ENCODE measurements at regions not wholly inside any gene's neighbourhood (a gene's known extent, or its start where the extent isn't known, plus 50 kb on each side); places are given as distances from the start of the nearest gene placed in this dataset.

DNA sequence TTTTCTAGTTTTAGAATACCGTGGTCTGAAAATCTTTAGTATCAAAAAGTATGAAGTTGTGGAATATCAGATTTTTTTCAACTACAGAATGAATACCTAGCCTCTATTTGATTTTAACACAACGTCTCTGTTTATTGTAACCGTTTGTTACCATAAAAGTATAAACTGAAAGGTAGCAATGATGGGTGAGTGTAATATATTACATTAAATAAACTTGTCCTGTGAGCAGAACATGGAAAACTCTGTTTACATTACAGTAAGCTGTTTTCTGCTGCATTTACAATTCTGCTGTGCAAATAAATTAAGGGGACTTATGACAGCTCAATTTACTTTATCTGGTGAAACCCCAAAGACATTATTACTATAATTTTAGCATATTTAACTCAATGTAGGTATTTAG lies 62.5 kb downstream of the CHRM3 start:
- CTCF ChIA-PET: no interaction called here
- no peaks in the 10 kb centered on the region for H3K4me1 Mint-ChIP-seq
- H3K36me3 Mint-ChIP-seq (ENCODE audit: low read depth): no peaks in the 10 kb centered on the region
- no peak for TF ChIP-seq CTCF (IDR thresholded peaks at IDR 0.05)
- H3K27me3 Mint-ChIP-seq: no peaks in the 10 kb centered on the region
- ATAC-seq (ENCODE audit: low read depth): no peak
- no peak overlapping the region for H3K4me3 Mint-ChIP-seq
- H3K27ac Mint-ChIP-seq: no peak overlapping the region
- POLR2A ChIA-PET: no interaction called here
- H3K9me3 Mint-ChIP-seq: no peaks in the 10 kb centered on the region
- intact Hi-C loops (cut with micrococcal nuclease): no loop called here
- DNase-seq: no peak

- Mint-ChIP-seq H3K4me1 (no peaks in the 10 kb centered on the region), H3K27ac (no peak overlapping the region), H3K4me3 (no peak overlapping the region), H3K36me3 (ENCODE audit: low read depth) (no peaks in the 10 kb centered on the region), H3K9me3 (peaks cover 2% of the 10 kb centered on the region), H3K27me3 (no peaks in the 10 kb centered on the region)
- DNase-seq (no peak), ATAC-seq (ENCODE audit: low read depth) (no peak)
- intact Hi-C loops (cut with micrococcal nuclease): no loop called here
- no peak for TF ChIP-seq CTCF (IDR thresholded peaks at IDR 0.05)
- POLR2A ChIA-PET: no interaction called here
- CTCF ChIA-PET: no interaction called here
These were observed 69.4 kb downstream of the CHRM3 start for GRCh38 chr1:239455743-239456142.

GRCh38 chr1:239456788-239457187 lies 70.4 kb downstream of the CHRM3 start:
- Mint-ChIP-seq H3K36me3 (ENCODE audit: low read depth) (no peaks in the 10 kb centered on the region), H3K27me3 (no peaks in the 10 kb centered on the region), H3K4me3 (no peak overlapping the region), H3K9me3 (peaks cover 2% of the 10 kb centered on the region), H3K4me1 (no peaks in the 10 kb centered on the region), H3K27ac (no peak overlapping the region)
- ATAC-seq (ENCODE audit: low read depth) (no peak), DNase-seq (no peak)
- POLR2A ChIA-PET: no interaction called here
- intact Hi-C loops (cut with micrococcal nuclease): no loop called here
- TF ChIP-seq CTCF (IDR thresholded peaks at IDR 0.05): no peak
- CTCF ChIA-PET: no interaction called here

GRCh38 chr1:239457491-239458143 lies 71.2 kb downstream of the CHRM3 start:
- Mint-ChIP-seq H3K4me1 (no peaks in the 10 kb centered on the region), H3K27me3 (no peaks in the 10 kb centered on the region), H3K9me3 (peaks cover 2% of the 10 kb centered on the region), H3K27ac (no peak overlapping the region), H3K4me3 (no peak overlapping the region), H3K36me3 (ENCODE audit: low read depth) (no peaks in the 10 kb centered on the region)
- DNase-seq (no peak), ATAC-seq (ENCODE audit: low read depth) (no peak)
- POLR2A ChIA-PET: no interaction called here
- CTCF ChIA-PET: no interaction called here
- intact Hi-C loops (cut with micrococcal nuclease): no loop called here
- no peak for TF ChIP-seq CTCF (IDR thresholded peaks at IDR 0.05)

- H3K4me3 Mint-ChIP-seq: no peak overlapping the region
- TF ChIP-seq CTCF (IDR thresholded peaks at IDR 0.05): no peak
- H3K27me3 Mint-ChIP-seq: no peaks in the 10 kb centered on the region
- H3K9me3 Mint-ChIP-seq: peaks cover 2% of the 10 kb centered on the region
- CTCF ChIA-PET: no interaction called here
- ATAC-seq (ENCODE audit: low read depth): no peak
- no peaks in the 10 kb centered on the region for H3K36me3 Mint-ChIP-seq (ENCODE audit: low read depth)
- no peak overlapping the region for H3K27ac Mint-ChIP-seq
- intact Hi-C loops (cut with micrococcal nuclease): no loop called here
- POLR2A ChIA-PET: no interaction called here
- H3K4me1 Mint-ChIP-seq: no peaks in the 10 kb centered on the region
- DNase-seq: no peak
These were observed 71.8 kb downstream of the CHRM3 start for GRCh38 chr1:239458144-239458500.

Measured in activated B cell treated with CpG ODN at 0.5 μM for 24 hours (primary cell).